Activated CD4-positive, CD25-positive, alpha-beta regulatory T cell treated with anti-CD3 and anti-CD28 coated beads, Interleukin-2, amount 50 U/mL, for 24 hours (primary cell): ENCODE measurements at regions not wholly inside any gene's neighbourhood (a gene's known extent, or its start where the extent isn't known, plus 50 kb on each side); places are given as distances from the start of the nearest gene placed in this dataset.

ENCODE experiments used
- ATAC-seq, 2 donors: fragments of 150-1000 bp; cut with Tn5 transposase; one replicate each; pipeline ENCODE4 v1.10.0; 2021; ENCODE audit warnings: mild to moderate bottlenecking in 1 of 2, moderate library complexity in 1 of 2

DNA sequence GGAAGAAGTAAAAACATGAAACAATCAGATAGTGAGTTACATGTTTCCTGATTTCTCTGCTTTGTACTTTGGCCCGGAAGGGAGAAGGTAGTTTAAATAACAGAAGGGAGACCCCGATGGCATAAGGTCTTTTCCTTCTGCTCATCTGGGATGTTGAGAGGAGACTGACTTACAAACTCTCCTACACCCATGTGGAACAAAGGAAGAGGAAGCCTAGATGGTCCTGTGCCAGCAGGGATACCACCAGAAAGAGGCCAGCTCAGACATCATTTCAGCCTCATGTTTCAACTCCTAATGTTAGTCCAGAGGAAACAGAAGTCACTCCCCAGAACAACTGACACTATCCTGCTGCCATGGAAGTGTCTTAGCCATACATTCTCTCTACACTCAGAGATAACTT, 250.7 kb upstream of the NOX3 start:
- ATAC-seq, result no peak

DNA sequence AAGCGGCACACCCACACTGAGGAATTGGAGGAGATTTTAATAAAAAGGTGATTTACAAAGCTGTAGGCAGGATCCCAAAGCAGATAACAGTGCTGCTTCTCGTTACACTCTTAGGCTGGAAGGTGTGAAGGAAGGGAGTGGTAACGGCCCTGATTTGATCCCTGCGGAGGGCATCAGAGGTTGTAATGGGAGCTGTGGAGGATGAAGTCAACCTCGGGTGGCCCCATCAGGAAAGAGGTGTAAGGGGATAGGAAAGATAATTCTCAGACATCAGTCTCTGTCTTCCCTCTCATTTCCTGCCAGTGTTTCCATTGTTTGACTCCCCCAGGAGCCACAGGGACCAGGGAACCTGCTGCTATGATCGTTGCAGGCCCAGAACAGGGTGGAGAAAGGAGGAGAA, 245.7 kb upstream of the NOX3 start:
- ATAC-seq, result no peak

DNA sequence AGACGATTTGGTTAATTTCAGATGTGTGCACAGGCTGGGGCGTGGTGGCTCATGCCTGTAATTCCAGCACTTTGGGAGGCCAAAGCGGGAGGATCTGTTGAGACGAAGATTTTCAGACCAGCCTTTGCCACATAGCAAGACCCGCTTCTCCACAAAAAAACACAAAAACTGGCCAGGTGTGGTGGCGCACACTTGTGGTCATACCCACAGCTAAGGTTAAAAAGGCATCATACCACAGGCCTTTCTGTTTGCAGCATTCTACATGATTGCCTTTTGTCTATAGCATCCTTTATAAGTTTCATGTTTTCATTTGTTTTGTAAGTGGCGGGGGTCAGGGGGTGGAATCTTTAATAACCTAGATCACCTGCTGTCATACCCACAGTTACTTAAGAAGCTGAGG, 239.9 kb upstream of the NOX3 start:
- ATAC-seq, result no peak

DNA sequence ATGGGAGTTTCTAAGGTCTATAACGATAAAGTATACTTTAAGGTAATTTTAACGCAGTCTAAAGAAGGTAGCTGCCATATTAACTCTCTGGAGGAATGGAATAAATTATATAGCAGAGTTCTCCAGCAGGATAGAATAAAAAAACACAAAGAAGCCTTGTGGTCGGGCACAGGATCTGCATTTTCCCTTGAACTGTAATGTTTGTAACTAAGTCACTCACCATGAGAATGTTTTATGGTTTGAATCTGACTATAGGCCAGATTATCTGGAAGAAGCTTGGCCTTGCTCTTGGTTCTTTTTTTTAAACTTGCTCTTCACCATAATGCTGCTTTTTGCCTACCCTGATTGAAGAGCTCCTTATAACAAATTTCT, 238.8 kb upstream of the NOX3 start:
- no peak for ATAC-seq

DNA sequence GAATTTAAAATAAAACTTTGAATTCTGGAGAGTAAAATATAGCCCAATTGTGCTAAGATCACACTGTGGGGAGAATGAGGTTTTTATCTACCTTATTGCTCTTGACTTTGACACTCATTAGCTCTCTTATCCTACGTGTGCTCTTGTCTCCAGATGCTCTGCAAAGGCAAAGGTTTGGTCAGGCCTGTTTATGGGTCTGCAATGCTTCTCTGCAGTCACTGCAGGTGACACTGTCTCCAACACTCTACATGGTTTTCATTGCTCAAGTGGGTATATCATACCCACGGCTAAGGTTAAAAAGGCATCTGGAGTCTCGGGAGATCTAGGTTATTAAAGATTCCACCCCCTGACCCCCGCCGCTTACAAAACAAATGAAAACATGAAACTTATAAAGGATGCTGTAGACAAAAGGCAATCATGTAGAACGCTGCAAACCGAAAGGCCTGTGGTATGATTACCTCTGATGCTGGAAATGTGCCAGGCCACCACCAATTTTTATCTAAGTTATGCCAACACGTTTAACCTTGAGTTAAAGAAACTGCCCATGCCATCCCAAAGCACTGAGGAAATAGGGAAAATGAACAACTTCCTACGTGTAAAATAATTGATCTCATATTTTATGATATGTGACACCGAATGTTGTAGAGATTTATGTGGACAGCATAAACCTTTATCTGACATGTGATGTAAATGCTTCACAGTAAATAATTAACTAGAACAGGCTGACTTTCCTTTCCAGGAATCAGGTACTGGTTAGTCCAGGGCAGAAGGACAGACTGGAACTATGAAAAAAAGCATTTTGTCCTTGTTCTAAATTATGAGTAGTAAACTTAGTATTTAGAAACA, 238.2 kb upstream of the NOX3 start:
- no peak for ATAC-seq

DNA sequence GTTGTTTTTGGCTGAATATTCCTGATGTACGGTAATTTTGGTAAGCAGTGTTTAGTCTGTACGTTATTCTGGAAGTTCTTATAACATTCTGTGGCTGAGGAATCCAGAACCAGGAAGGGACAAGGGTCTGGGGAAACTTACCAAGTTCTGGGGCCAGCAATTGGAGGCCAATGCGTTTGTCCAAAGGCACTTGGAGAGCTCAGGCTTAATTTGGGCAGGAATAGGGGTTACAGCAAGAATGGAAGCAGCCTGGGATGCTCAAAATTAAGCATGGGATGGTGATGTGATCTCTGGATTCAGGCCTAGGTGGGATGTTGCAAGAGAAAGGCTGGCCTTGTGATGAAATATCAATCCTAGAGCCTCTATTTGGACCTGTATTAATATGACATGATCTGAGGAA, 235.2 kb upstream of the NOX3 start:
- no peak for ATAC-seq

DNA sequence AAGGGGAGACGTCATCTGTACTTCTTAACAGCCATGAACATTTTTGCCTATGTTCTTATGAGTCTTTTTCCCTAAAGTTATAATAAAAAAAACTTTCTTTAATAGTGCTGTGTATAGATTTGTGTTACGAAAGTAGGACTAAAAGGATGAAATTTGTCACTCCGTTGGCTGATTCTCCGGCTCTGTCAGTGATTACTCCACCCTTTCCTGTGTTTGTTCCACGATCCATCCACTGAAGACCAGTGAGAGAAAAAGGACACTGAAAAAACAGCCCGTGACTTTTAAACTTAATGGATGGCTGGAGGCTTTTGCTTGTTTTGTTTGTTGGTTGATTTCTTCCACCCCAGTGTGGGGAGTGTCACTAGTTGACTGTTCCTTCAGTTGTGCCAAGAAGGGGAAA, 232.0 kb upstream of the NOX3 start:
- ATAC-seq, result no peak

DNA sequence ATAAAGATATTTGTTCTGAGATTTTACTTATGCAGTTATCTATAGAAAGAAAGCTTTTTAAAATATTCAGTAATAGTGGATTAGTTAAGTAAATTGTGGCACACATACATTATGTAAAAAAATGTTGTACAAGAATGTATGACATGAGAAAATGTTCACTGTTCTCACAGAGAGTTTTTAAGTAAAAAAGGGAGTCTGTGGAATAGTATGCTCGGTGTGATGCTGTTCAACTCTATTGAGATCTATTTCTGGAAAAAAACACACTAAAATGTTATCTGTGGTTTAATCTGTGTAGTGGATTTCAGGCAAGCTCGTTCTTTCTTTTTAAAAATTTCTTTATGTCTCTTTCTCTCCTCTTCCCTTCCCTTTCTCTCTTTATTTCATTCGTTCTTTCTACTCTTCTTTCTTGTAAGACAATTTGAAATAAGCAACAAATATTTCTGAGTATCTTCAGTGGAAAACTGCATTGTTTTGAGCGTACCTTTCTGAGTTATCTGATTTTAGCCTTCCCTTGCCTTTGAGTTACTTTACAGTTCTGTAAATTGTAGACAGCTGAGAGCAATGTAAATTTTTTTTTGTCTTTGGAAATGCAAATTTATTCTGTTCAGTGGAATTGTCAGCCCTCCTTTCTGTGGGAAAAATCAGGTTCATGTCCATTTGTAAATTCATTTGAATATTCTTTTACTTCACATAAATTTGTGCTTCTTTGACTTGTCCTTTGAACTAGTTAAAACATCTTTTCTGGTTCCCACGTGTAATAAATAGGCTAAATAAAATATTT, 229.0 kb upstream of the NOX3 start:
- no peak for ATAC-seq

DNA sequence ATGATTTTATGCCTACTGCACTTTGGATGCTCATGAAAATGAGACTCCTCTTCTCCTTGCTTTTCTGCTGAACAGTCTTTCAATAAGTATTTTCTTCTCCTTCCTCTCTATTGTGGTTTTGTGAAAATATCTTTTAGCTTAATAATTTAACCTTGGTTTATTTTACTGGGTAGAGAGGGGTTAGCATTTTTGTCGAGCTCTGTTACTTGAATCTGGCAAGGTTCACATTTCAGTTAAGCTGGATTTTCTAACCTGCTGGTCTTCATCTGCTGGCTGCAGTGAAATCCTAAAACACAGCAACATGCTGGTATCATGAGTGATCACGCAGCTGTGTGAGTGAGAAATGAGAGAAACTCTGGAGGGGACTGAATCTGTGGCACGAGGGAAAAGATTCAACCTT, 222.7 kb upstream of the NOX3 start:
- no peak for ATAC-seq

DNA sequence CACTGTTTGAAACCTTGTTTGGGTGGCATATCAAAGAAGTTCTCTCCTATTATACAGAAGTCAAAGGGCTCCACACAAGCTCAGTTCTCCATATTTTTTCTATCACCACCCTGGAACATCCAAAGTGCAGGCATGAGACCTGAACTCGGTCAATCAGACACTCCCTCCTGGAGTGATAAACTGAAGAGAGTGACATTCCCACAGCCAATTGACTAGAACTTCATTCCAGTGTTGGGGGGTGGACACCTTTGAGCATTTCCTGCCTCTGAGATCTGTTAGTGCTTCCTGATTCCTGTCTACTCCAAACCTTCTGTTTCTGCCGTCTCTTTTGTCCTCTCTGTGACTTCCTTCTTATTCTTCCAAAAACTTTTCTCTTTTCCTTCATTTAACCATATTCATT, 220.7 kb upstream of the NOX3 start:
- no peak for ATAC-seq

DNA sequence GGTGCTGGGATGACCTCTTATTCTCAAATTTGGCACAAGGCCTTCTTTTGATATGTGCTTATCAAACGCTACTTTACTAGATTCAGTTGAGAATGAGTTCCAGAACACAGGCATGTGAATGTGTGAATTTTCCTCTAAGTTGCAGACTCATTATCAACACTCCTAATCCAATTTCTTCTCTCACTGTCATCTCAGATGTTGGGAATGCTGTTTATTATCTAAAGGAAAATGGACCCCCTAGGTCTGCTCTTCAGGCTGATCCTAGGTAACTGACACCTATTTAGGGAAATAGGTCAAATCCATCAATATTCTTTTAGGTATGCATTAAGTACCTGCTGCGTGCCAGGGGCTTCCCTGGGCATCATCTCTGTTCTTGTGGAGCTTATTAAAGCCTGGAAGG, 215.0 kb upstream of the NOX3 start:
- no peak for ATAC-seq

DNA sequence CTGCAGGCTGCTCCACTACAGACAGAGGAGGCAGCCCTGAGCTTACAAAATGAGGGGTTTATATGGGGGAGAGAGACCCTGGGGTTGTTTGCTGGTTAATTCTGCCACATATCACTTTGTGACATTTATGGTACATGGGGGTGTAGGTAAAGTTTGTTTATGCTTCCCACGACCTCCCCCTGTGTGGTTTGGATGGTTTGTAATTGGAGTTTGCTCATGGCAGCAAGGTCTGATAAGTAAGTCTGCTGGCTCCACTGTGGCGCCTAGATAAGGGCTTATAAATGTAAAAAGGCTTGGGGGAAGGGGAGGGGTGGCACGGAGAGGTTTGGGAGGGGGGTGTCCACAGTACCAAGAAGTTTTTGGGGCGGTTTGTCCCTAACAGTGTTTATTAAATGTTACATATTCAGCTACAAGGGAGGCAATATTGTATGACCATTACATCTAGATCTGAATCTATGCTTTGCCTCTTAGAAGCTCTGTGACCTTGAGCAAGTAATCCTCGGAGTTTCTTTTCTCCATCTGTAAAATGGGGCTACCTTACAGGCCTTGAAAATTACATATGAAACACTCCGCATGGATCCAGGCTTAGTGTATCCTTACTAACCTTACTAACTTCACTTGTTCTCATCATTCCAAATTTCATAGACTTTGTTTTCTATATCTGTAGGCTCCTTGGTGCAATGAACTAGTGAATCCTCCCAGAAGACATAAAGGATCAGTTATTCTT, 204.8 kb upstream of the NOX3 start:
- no peak for ATAC-seq

DNA sequence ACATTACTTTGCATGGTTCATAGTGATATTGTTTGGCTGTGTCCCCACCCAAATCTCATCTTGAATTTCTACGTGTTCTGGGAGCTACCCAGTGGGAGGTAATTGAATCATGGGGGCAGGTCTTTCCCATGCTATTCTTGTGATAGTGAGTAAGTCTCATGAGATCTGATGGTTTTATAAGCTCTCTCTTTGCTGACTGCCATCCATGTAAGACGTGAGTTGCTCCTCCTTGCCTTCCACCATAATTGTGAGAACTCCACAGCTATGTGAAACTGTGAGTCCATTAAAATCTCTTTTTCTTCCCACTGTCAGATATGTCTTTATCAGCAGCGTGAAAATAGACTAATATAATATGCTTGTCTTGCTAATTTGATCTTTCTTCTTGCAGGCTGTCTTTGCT, 200.4 kb upstream of the NOX3 start:
- ATAC-seq, result no peak

DNA sequence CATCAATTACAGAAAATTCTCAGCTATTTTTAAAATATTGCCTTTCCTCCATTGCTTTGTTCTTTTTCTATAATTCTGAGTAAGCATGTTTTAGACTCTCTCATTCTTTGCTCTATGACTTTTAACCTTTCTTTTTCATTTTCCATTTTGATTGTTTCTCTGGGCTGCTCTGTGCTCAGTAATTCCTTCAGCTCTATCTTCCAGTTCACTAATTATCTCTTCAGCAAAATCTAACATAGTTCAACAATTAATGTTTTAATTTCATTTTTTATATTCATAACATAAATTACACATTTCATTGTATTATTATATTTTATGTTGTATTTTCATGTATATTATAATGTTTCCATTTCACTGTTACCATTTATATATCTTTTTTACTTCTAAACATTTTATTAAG, 198.8 kb upstream of the NOX3 start:
- ATAC-seq, result no peak

DNA sequence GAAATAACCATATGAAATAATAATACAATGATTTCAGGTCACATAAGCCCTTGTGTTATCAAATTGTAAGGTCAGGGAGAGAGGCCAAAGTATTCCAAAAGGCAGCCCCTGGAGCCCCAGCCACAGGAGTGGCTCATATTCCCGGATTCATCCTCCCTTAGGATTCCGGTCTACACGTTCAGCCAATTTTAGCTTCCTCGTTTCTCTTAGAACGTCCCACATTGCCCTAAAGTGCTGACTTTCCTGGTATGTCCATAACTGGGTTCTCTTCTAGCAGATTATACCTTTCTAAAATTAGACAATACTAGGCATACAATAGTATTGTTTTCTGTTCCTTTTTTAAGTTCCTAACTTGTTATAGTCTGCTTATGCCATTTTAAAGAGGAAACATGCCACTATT, 192.7 kb upstream of the NOX3 start:
- no peak for ATAC-seq

DNA sequence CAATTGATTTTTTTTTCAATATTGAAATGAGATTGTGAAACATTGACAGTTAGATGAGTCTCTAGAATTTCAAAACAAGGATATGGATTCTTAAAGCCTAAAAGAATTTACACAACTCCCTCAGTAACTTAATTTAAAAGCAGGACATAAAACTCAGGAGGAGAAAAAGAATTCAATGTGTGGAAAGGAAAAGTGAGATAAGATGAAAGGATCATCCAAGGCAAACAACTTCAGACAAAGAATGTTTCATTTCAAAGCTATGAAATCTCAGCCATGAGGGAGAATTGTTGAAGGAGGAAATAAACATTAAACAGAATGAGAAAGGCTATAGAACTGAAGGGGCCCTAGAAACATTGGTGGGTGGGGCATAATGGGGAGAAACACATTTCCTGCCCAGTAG, 191.7 kb upstream of the NOX3 start:
- no peak for ATAC-seq

DNA sequence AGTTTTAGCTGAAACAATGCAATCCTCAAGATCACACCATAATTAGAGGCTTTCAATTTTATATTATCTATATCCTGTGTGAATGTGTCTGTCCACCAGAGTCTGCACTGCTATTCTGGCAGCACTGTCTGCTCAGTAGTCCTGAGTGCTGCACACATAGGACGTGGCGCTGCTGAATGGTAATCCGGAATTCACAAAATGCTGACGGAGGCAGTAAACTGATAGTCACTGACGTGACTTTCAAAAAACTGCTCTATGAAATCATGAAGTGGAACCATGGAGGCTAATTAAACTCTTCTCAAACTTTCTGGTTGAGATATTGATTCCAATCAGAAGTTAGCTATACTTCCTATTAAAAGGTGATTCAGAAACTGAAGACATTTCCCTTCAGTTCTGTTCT, 190.8 kb upstream of the NOX3 start:
- ATAC-seq, result no peak

DNA sequence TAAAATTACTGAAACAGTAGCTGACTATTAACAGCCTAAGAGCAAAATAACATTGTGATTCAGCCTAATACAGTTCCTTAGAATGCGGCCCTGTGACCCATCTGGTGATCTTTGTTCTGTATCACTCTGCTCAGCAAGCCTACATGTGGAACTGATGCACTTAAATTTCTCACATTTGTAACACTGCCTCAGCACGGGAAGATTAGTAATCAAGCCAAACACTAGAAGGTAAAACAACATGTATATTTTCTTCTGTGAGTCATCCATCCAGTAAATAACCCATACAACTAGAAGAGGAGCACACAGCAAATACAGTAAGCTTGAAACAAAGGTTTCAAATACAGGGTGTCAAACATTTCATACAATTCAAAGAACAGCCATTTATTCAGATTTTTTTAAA, 189.7 kb upstream of the NOX3 start:
- ATAC-seq, result peak; percentile 53 to 76

DNA sequence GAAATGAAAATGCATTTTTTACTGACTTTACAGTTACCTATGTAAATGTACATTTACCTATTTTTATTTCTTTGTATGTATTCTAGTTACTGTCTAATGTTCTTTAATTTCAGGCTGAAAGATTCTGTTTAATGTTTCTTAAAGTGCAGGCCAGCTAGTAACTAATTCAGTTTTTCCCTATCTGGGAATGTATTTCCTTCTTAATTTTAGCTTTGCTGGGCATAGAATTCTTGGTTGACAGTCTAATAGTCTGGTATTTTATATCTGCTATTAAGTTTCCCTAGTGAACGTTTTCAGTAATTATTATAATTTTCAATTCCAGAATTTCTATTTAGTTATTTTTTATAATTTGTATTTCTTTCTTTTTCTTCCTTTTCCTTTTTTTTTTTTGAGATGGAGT, 186.0 kb upstream of the NOX3 start:
- ATAC-seq, result no peak

DNA sequence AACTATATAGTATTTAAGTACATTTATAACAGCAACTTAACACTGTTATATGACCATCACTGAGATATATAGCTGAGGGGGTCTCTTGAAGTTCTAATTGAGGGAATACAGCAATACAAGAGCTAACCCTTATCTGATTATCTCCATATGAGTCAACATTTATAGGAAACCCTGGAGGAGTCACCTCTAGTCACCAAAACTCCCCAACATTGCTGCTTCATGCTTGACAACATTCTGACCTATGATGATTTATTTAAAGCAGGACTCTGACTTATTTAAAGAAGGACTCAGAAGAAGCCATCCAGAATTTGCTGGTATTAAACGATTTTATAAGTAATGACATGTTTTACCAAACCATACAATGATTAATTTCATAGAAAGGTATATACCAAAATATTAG, 182.6 kb upstream of the NOX3 start:
- ATAC-seq, result peak; percentile 43 to 68

DNA sequence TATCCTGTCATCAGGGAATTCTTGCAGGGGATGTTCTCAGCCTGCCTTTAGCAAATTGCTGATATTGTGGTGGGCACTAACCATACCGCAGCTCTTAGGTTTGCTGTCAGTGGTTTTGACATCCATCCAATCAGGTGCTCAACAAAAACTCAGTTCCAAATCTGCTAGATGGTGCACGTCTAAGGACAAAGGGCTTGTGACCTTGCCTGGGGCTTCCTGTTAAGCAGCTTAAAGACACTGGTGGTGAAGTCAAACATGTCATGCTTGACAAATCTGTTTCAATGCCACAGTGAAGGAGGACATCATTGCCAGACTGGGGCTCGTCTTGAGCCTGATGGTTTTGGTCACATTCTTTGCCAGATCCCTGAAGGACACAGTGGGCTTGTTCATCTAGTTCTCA, 179.8 kb upstream of the NOX3 start:
- no peak for ATAC-seq

DNA sequence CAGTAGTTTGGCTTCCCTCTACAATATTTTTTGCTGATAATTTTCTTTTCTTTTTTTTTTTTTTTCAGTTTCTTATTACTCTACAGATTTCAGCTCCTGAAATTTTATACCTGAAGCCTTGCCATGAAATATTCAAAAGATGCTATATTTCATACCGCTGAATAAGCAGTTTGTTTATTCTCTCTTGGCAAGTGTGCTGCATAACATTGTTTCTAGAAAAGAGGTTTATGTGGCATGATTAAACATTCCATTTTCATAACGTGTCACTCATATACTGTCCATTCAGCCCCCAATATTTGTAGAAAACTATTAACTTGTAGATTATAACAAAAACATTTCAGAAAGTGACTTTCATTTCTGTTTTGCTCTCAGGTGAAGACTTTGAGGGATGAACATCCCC, 174.4 kb upstream of the NOX3 start:
- ATAC-seq, result no peak

DNA sequence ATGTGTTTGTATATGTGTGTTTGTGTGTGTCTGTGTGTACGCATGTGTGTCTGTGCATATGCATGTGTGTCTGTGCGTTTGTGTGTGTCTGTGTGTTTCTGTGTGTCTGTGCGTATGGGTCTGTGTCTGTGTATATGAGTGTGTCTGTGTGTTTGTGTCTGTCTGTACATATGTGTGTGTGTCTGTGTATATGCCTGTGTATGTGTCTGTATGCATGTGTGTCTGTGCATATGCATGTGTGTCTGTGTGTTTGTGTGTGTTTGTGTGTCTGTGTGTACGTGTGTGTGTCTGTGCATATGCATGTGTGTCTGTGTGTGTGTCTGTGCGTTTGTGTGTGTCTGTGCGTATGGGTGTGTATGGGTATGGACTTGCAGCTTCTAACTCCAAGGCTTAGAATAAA, 174.0 kb upstream of the NOX3 start:
- no peak for ATAC-seq

DNA sequence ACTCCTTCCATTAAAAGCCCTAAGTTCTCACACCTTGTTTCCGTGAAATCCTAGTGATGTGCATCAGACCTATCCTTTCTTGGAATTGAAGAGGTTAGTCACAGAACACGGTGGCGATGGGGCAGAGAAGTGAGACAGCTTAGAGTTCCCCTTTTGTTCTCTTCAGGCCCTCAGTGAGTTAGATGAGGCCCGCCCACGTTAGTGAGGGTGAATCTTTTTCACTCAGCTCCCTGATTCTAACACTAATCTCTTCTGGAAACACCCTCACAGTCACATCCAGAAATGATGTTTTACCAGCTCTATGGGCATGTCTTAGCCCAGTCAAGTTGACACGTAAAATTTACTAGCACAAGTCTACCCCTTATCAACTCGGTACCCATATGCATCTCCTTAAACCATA, 172.7 kb upstream of the NOX3 start:
- ATAC-seq, result peak; percentile 91 to 92
